Kidney (tissue), 13 donors: ENCODE measurements at regions not wholly inside any gene's neighbourhood (a gene's known extent, or its start where the extent isn't known, plus 50 kb on each side); places are given as distances from the start of the nearest gene placed in this dataset.

Experiments
- DNase-seq, 5 donors: peaks; one replicate each; pipeline ENCODE4 v3.0.0-alpha.2; 2013 to 2020
- FAIRE-seq: peaks from 2 replicates; lab custom pipeline; 2012; peaks lifted over from hg19 to GRCh38; lab: Jason Lieb, UNC
- H3K27ac ChIP-seq, 2 donors: one replicate each; pipeline ENCODE4 v1.7.0; 2013; ENCODE audit warnings: low read depth in 2 of 2, low read length in 2 of 2, inconsistent platforms in 1 of 2
- H3K27me3 ChIP-seq: one replicate; pipeline ENCODE4 v1.7.1; 2013; ENCODE audit warnings: low read length, inconsistent platforms; ENCODE audit not compliant: control insufficient read depth, insufficient read depth
- H3K36me3 ChIP-seq, 3 donors: one replicate each; pipeline versions ENCODE4 v1.7.0 to v1.7.1; 2013; ENCODE audit warnings: low read length in 3 of 3, control low read depth in 1 of 3, inconsistent platforms in 1 of 3; ENCODE audit not compliant: insufficient read depth in 3 of 3, control insufficient read depth in 2 of 3
- H3K4me1 ChIP-seq, 3 donors: one replicate each; pipeline versions ENCODE4 v1.7.0 to v1.7.1; 2013; ENCODE audit warnings: low read length in 3 of 3, inconsistent platforms in 1 of 3, low read depth in 1 of 3; ENCODE audit not compliant: control insufficient read depth in 2 of 3, insufficient read depth in 2 of 3
- H3K4me3 ChIP-seq, 3 donors: one replicate each; pipeline versions ENCODE4 v1.7.0 to v1.8.1; 2013; ENCODE audit warnings: low read length in 3 of 3, control low read depth in 1 of 3, inconsistent platforms in 1 of 3
- H3K9ac ChIP-seq, 3 donors: one replicate each; pipeline versions ENCODE4 v1.7.0 to v1.7.1; 2013; ENCODE audit warnings: low read length in 3 of 3, control low read depth in 1 of 3, inconsistent platforms in 1 of 3
- H3K9me3 ChIP-seq, 3 donors: one replicate each; pipeline versions ENCODE4 v1.7.0 to v1.7.1; 2013; ENCODE audit warnings: low read length in 3 of 3, control low read depth in 1 of 3, inconsistent platforms in 1 of 3; ENCODE audit not compliant: control insufficient read depth in 2 of 3, insufficient read depth in 1 of 3
- intact Hi-C: fragments of 100-400 bp; cut with DNase I; formaldehyde crosslinking; loops from one replicate; pipeline ENCODE4 v1.11.1; 2022
- TF ChIP-seq, protein P1 (sequence below): IDR thresholded peaks from 3 replicates; pipeline ENCODE4 v1.5.1; 2012; ENCODE audit warnings: mild to moderate bottlenecking, moderate library complexity, borderline replicate concordance; ENCODE audit not compliant: insufficient read depth; ENCODE audit errors: extremely low read depth
- donor health status: control.
- donor health status: control.
- donor health status: control.
- donor health status: control.
- donor health status: control.
- donor health status: DM: yes; HTN: yes; CAD: no.
- donor health status: Normal renal cell carcinoma (clear cell type).

DNA sequence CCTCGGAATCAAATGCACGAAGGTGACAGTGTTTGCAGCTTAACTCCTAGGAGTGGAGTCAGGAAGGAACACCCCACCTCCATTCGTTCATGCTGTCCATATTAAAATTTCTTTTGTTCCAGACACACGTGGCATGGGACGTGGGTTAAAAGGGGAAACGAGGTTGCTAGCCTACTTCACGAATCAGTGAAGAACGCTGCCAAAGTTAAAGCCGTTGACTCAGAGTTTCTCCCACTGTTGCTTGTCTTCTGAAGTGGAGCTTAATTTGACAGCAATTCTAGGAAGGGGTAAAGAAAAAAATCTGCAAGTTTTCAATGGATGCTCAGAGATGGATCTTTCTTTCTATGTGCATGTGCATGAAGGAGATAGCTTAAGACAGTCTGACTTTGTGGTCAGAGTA is 499.1 kb downstream of the CD83 start:
- Histone ChIP-seq H3K9me3 (no peaks in the 10 kb centered on the region), H3K4me3 (no peak overlapping the region), H3K4me1 (no peaks in the 10 kb centered on the region), H3K9ac (no peak overlapping the region), H3K36me3 (no peaks in the 10 kb centered on the region), H3K27ac (no peak overlapping the region), H3K27me3 (no peaks in the 10 kb centered on the region)
- no peak for FAIRE-seq
- no peak for DNase-seq
- intact Hi-C loops, result no loop called here
- TF ChIP-seq, protein P1, sequence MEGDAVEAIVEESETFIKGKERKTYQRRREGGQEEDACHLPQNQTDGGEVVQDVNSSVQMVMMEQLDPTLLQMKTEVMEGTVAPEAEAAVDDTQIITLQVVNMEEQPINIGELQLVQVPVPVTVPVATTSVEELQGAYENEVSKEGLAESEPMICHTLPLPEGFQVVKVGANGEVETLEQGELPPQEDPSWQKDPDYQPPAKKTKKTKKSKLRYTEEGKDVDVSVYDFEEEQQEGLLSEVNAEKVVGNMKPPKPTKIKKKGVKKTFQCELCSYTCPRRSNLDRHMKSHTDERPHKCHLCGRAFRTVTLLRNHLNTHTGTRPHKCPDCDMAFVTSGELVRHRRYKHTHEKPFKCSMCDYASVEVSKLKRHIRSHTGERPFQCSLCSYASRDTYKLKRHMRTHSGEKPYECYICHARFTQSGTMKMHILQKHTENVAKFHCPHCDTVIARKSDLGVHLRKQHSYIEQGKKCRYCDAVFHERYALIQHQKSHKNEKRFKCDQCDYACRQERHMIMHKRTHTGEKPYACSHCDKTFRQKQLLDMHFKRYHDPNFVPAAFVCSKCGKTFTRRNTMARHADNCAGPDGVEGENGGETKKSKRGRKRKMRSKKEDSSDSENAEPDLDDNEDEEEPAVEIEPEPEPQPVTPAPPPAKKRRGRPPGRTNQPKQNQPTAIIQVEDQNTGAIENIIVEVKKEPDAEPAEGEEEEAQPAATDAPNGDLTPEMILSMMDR, result no peak

DNA sequence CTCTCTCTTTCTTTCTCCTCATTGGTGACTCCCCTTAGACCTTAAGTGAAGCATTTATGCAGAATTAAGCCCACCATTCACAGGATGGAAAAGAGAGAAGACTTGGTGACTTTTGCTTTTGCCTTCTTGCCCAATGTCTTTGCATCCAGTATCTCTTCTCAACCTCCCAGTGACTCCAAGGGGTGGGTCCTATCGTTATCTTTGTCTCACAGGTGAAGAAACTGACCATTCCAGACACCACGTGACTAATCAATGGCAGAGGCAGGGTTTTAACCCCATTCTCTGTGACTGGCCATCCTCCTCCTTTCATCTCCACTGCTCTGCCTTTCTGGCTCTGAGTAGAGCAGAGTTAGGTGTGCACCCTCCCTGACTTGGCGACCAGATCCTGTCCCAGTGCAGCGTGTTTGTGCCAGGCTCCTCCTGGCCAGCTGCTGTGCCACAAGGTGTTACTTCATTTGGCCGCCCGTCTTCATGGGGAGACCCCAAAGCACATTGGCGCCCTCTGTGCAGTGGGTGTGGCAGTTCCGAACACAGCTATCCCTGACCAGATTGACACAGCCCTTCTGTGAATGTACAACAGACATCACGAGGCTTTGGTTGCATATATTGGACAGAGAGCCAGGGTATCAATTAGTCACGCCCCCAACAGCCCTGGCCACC is 501.3 kb downstream of the CD83 start:
- H3K9me3 ChIP-seq, result no peaks in the 10 kb centered on the region
- intact Hi-C loops, result no loop called here
- TF ChIP-seq, protein P1, result no peak
- no peak overlapping the region for H3K27ac ChIP-seq
- H3K36me3 ChIP-seq, result no peaks in the 10 kb centered on the region
- H3K27me3 ChIP-seq, result no peaks in the 10 kb centered on the region
- no peak for FAIRE-seq
- no peak overlapping the region for H3K4me3 ChIP-seq
- H3K9ac ChIP-seq, result no peak overlapping the region
- H3K4me1 ChIP-seq, result no peaks in the 10 kb centered on the region
- no peak for DNase-seq

DNA sequence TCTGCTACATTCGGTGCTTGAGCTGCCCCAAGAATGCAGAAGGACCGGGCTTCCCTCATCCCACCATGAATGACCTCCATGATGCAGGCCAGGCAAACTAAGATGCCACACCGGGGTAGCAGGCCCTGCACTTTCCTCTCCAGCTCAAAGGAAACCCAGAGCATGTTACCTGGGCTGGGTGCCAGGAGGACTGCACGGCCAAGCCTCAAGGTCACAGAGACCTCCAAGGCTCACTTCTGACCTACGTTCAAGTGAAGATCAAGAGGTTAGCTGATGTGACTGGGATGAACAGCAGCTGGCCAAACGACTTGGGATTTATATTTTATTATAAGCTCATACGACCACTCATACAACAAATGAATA is 501.8 kb downstream of the CD83 start:
- DNase-seq (no peak), FAIRE-seq (no peak)
- Histone ChIP-seq H3K4me1 (no peaks in the 10 kb centered on the region), H3K9ac (no peak overlapping the region), H3K27ac (no peak overlapping the region), H3K9me3 (no peaks in the 10 kb centered on the region), H3K27me3 (no peaks in the 10 kb centered on the region), H3K36me3 (no peaks in the 10 kb centered on the region), H3K4me3 (no peak overlapping the region)
- TF ChIP-seq, protein P1, result no peak
- intact Hi-C loops, result no loop called here

- Histone ChIP-seq H3K9me3 (no peaks in the 10 kb centered on the region), H3K9ac (no peak overlapping the region), H3K4me1 (no peaks in the 10 kb centered on the region), H3K27me3 (no peaks in the 10 kb centered on the region), H3K27ac (no peak overlapping the region), H3K36me3 (no peaks in the 10 kb centered on the region), H3K4me3 (no peak overlapping the region)
- FAIRE-seq (no peak), DNase-seq (no peak)
- intact Hi-C loops, result no loop called here
- TF ChIP-seq, protein P1, result no peak
These were observed 502.9 kb downstream of the CD83 start for GRCh38 chr6:14620522-14620921.
